ENCODE measurements at regions not wholly inside any gene's neighbourhood (a gene's known extent, or its start where the extent isn't known, plus 50 kb on each side); places are given as distances from the start of the nearest gene placed in this dataset.

GRCh38 chr2:84373391-84373790 is 85.7 kb downstream of the SUCLG1 start:
- no peaks in the 10 kb centered on the region for H3K4me1 ChIP-seq (ENCODE audit: control insufficient read depth, insufficient read depth, low read length)
- H3K36me3 ChIP-seq (ENCODE audit: control insufficient read depth in 2 of 2, insufficient read depth in 1 of 2, low read length in 2 of 2): no peaks in the 10 kb centered on the region
- no peak overlapping the region for H3K27ac ChIP-seq (ENCODE audit: extremely low read depth, low read depth, low read length)
- POLR2A ChIA-PET: no interaction called here
- CTCF ChIA-PET: no interaction called here
- no peak overlapping the region for H3K4me3 ChIP-seq (ENCODE audit: low read depth, low read length)
- H3K9me3 ChIP-seq (ENCODE audit: control insufficient read depth, insufficient read depth, low read depth, low read length): no peaks in the 10 kb centered on the region
- TF ChIP-seq GLI2 (tag by site-specific recombination; IDR thresholded peaks at IDR 0.05; ENCODE audit: borderline replicate concordance, low read depth): no peak
- no peak for TF ChIP-seq ZNF169 (tag by site-specific recombination; IDR thresholded peaks at IDR 0.05)

- Histone ChIP-seq H3K4me3 (ENCODE audit: low read depth, low read length) (no peak overlapping the region), H3K9me3 (ENCODE audit: control insufficient read depth, insufficient read depth, low read depth, low read length) (no peaks in the 10 kb centered on the region), H3K4me1 (ENCODE audit: control insufficient read depth, insufficient read depth, low read length) (no peaks in the 10 kb centered on the region), H3K36me3 (ENCODE audit: control insufficient read depth in 2 of 2, insufficient read depth in 1 of 2, low read length in 2 of 2) (no peaks in the 10 kb centered on the region), H3K27ac (ENCODE audit: extremely low read depth, low read depth, low read length) (no peak overlapping the region)
- CTCF ChIA-PET: no interaction called here
- POLR2A ChIA-PET: no interaction called here
- TF ChIP-seq SETDB1 (IDR thresholded peaks at IDR 0.05; ENCODE audit: insufficient read length, low read length) (peak; percentile 68), ZNF558 (tag by site-specific recombination; IDR thresholded peaks at IDR 0.05) (peak; percentile 86; the same call in 1 of the 2 replicates), ZNF776 (tag by site-specific recombination; IDR thresholded peaks at IDR 0.05; ENCODE audit: borderline replicate concordance) (no peak)
Measured at GRCh38 chr2:84362541-84362940, 96.5 kb downstream of the SUCLG1 start.

GRCh38 chr2:84338069-84338468 is 121.0 kb downstream of the SUCLG1 start:
- no peak overlapping the region for H3K27ac ChIP-seq (ENCODE audit: extremely low read depth, low read depth, low read length)
- no peak for TF ChIP-seq ZNF404 (tag by site-specific recombination; IDR thresholded peaks at IDR 0.05)
- TF ChIP-seq ZNF184 (tag by site-specific recombination; IDR thresholded peaks at IDR 0.05): no peak
- TF ChIP-seq ZNF558 (tag by site-specific recombination; IDR thresholded peaks at IDR 0.05): no peak
- TF ChIP-seq ZNF704 (tag by site-specific recombination; IDR thresholded peaks at IDR 0.05): no peak
- TF ChIP-seq ZNF837 (tag by site-specific recombination; IDR thresholded peaks at IDR 0.05): no peak
- H3K4me1 ChIP-seq (ENCODE audit: control insufficient read depth, insufficient read depth, low read length): no peaks in the 10 kb centered on the region
- ChIA-PET POLR2A (no interaction called here), CTCF (no interaction called here)
- no peaks in the 10 kb centered on the region for H3K9me3 ChIP-seq (ENCODE audit: control insufficient read depth, insufficient read depth, low read depth, low read length)
- no peaks in the 10 kb centered on the region for H3K36me3 ChIP-seq (ENCODE audit: control insufficient read depth in 2 of 2, insufficient read depth in 1 of 2, low read length in 2 of 2)
- no peak overlapping the region for H3K4me3 ChIP-seq (ENCODE audit: low read depth, low read length)

GRCh38 chr2:84327645-84328249 is 131.3 kb downstream of the SUCLG1 start:
- Histone ChIP-seq H3K4me3 (ENCODE audit: low read depth, low read length) (no peak overlapping the region), H3K27ac (ENCODE audit: extremely low read depth, low read depth, low read length) (no peak overlapping the region), H3K9me3 (ENCODE audit: control insufficient read depth, insufficient read depth, low read depth, low read length) (no peaks in the 10 kb centered on the region), H3K36me3 (ENCODE audit: control insufficient read depth in 2 of 2, insufficient read depth in 1 of 2, low read length in 2 of 2) (no peaks in the 10 kb centered on the region), H3K4me1 (ENCODE audit: control insufficient read depth, insufficient read depth, low read length) (no peaks in the 10 kb centered on the region)
- CTCF ChIA-PET: no interaction called here
- POLR2A ChIA-PET: no interaction called here
- no peak for TF ChIP-seq TCF7L2 (IDR thresholded peaks at IDR 0.05; ENCODE audit: borderline replicate concordance, low read depth, low read length)
- no peak for TF ChIP-seq ZBTB44 (tag by site-specific recombination; IDR thresholded peaks at IDR 0.05)
- TF ChIP-seq ZNF398 (tag by site-specific recombination; IDR thresholded peaks at IDR 0.05): no peak
- TF ChIP-seq HOXD13 (CRISPR knock-in tag; IDR thresholded peaks at IDR 0.05; ENCODE audit: borderline replicate concordance): no peak
- no peak for TF ChIP-seq PRDM1 (tag by site-specific recombination; IDR thresholded peaks at IDR 0.05)
- no peak for TF ChIP-seq GFI1B (tag by site-specific recombination; IDR thresholded peaks at IDR 0.05)
- TF ChIP-seq REST (tag by site-specific recombination; IDR thresholded peaks at IDR 0.05): no peak
- TF ChIP-seq ZNF792 (tag by site-specific recombination; IDR thresholded peaks at IDR 0.05): no peak
- TF ChIP-seq ZNF394 (tag by site-specific recombination; IDR thresholded peaks at IDR 0.05; ENCODE audit: borderline replicate concordance): no peak
- TF ChIP-seq ZNF350 (tag by site-specific recombination; IDR thresholded peaks at IDR 0.05): no peak
- TF ChIP-seq GLIS1 (tag by site-specific recombination; IDR thresholded peaks at IDR 0.05): no peak

Data from HEK293 (cell line).